SIG-M5 treated with dmso at 0.1 percent for 504 hours (cell line): ENCODE measurements at regions not wholly inside any gene's neighbourhood (a gene's known extent, or its start where the extent isn't known, plus 50 kb on each side); places are given as distances from the start of the nearest gene placed in this dataset.
"Not testable (repeated sequence)": the region's sequence is repeated elsewhere in the genome, so short reads cannot be mapped to it uniquely, and the experiment has no call there.

Source experiments
- DNase-seq: peaks from one replicate; lab custom pipeline; 2025; ENCODE audit not compliant: unreplicated experiment; lab: John Stamatoyannopoulos, UW

DNA sequence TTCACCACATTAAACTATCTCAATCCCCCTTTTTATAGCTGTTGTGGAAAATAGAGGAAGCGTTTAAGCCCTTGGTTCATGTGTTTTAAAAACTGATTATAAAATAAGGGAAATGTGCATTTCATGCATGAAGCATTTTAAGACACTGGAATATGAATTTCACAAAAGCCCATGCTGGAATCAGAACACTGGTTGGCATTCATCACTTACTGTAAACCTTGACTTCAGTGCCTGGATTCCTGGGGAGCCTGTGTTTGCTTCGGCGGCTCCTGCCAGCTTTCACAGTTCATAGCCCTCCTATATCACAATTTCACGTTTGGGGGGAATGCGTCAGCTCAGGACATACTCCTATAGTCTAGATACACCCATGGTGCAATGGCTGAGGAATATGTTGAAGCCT is 336.9 kb downstream of the INSIG2 start:
- no peak for DNase-seq

DNA sequence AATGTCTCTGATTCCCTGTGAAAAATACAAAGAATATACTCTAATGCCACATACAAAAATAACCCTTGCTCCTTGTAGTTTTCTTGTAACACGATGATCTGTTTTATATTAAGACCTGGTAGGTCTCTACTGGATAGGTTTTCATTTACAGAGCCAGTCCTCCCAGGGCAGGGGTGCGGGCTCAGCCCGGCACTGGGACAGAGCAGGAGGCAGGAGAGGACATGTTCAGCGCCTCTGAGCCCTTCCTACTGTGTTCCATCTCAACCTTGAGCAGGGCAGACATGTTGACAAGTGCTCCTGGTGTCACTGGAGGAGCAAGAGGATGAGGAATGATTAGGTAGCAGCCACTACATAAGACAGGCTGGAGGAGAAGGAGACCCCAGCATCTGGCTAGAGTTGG is 335.5 kb downstream of the INSIG2 start:
- DNase-seq = no peak

DNA sequence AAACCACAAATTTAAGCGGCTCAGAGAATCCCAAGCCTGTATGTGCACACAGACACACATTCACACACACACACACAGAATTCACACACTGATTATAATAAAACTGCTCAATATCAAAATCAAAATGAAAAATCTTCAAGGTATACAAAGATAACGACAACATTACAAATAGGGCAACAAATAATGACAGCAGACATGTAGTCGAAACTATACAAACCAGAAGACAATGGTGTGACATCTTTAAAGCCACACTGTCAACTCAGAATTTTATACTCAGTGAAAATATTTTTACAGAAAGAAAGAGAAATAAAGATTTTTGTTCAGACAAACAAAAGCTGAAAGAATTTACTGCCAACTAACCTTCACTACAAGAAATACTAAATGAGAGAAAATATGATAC is 333.4 kb downstream of the INSIG2 start:
- DNase-seq = no peak

DNA sequence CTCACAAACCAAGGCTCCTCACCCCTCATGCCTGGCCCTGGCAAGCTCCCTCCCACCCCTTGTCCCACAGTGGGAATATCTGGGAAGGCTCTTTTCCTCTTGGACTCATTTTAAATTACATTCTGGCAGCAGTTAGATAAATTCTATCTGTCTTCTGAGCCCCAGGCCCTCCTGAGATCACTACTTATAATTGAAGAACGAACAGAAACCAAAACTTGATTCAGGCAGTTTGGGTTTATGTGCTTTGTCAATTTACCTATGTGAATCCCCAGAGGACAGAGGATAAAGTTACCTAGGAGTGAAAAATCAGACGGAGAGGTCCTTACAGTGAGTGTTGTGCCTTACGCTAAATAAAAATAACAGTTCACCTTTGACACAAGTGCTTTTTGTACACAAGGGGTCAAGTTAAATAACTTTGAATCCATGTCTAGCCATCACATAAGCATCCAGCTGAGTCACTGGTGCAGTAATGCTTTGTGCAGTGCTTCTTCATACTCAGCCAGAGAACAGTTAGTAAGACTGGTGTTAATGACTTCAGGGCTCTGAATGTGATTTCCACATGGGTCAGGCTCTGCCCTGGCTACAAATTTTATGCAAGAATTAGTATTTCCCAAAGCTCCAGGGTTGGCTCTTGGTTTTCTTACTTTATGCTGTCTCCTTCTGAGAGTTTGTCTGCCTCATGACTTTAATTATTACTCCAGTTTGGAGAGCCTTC is 329.3 kb downstream of the INSIG2 start:
- no peak for DNase-seq

DNA sequence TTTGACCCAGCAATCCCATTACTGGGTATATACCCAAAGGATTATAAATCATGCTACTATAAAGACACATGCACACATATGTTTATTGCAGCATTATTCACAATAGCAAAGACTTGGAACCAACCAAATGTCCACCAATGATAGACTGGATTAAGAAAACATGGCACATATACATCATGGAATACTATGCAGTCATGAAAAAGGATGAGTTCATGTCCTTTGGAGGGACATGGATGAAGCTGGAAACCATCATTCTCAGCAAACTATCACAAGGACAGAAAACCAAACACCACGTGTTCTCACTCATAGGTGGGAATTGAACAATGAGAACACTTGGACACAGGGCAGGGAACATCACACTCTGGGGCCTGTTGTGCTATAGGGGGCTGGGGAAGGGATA is 326.9 kb downstream of the INSIG2 start:
- not testable (repeated sequence) for DNase-seq

DNA sequence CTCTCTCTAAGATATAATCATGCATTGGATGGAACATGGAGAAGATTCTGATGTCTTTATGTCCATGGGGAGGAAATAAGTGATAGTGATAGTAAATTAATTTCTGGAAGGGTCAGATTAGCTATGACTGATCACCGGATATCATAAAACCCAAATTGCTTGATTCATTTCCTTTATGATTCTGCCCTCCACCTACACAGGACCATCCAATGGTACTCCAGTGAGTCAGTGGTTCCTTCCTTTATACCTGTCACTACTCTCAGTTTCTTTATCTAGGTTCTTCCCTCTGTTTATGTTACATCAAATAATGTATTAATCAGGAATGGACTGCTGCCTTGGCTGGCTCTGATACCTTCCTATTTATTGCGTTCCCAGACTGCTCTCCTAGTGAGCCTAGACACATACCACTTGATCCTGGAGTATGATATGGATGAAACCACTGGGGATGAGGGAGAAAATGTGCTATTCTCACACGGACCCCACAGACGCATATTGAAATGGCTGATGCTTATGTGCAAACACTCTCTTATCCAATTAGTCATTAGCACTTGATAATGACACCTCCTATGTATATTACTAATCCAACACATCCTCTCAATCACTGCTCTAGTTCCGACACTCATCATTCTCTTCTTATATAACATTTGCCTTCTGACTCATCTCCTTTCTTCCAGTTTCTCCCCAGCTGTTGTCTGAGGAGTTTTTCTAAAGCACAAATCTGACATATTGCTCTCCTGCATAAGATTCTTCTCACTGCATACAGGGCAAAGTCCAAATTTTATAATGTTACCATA is 315.6 kb downstream of the INSIG2 start:
- DNase-seq = no peak

DNA sequence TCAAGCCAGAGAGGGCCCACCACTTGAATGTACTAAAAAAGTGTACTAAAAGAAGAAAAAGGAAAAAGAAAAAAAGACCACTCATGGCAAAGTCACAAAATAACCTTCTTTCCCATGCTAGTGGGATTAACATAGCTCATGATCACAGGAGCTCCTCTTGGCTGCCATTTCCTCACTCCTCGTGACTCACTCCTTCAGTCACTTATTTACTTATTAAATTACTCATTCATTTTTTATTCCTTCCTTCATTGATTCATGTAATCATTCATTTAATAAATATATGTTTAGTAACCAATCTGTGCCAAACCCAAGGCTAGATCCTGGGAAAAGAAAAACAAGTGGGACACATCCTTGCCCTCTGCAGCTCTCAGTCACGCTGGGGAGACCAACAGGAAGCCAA is 300.5 kb downstream of the INSIG2 start:
- DNase-seq = no peak

DNA sequence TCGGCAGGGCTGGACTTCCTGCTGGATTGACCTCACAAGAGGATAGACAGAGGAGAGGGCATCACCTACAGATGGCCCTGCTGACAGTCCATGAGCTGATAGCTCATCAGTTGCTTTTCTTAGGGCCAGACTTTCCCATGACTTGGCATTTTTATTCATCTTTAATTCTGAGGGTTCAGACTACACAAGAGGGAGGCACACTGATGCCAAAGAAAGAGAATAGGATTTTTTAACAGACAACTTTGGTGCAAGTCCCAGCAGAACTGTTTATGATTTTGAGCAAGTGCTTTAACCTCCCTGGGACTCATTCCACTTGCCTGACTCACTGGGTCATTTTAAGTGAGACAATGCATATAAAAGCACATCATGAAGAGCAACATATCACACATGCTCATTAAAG is 299.2 kb downstream of the INSIG2 start:
- no peak for DNase-seq

DNA sequence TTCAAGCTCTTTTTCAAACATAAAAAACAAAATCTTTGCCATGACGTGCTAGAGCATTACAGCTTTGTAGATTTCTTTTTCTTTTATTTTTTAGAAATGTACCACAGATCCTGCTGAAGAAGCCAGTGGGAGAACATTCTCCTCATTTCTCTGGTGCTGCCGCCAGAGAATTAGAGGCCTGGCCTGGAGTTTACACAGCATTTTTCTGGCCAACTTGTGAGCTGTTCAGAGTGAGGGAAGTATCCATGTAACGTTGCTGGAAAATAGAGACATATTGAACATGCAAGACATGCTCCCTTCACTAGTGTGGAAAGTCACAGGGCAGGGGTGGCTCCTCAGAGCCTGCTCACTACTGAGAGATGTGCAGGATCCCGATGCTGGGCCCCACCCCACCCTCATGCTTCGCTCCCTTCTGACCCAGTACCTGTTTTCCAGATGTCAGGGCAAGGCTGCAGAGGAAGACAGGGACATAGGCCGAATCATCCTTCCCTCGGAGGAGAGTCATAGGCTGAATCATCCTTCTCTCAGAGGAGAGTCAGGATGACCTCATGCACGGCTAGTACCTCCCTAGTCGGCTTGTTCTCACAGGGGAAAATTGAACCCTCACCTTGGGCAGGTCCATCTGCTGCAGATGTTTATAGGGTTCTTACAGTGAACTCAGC is 298.5 kb downstream of the INSIG2 start:
- no peak for DNase-seq

DNA sequence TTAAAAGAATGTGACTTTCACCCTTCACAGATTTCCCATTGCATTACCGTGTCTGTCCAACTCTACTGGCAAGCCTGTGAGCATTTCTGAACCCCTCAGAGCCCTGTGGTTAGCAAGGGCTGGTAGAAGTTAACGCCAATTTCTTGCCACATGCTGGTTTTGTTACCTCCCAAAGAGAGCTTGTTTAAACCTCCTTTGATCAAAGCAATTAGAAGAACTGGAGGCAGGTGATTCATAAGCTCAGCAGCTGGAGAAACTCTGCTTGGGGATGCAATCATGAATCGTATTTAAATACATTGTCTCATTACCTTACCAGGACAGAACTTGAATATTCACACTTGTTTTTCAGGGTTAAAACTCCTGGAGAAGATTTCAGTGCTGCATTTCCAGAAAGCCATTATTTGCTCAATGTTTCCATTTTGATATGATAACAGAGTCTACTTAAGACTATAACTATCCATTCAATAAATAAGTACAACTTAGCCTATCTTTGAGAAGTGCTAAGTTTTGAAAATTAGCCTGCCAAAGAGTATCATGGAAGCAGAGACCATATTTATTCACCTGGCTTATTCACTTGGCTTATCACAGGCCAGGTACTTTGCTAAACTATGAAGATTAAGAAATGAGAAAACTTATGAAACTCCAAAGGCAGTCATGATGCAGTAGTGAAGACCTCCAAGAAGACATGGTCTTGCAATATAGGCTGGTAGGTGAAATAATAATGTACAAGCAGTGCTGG is 292.8 kb downstream of the INSIG2 start:
- DNase-seq = no peak

DNA sequence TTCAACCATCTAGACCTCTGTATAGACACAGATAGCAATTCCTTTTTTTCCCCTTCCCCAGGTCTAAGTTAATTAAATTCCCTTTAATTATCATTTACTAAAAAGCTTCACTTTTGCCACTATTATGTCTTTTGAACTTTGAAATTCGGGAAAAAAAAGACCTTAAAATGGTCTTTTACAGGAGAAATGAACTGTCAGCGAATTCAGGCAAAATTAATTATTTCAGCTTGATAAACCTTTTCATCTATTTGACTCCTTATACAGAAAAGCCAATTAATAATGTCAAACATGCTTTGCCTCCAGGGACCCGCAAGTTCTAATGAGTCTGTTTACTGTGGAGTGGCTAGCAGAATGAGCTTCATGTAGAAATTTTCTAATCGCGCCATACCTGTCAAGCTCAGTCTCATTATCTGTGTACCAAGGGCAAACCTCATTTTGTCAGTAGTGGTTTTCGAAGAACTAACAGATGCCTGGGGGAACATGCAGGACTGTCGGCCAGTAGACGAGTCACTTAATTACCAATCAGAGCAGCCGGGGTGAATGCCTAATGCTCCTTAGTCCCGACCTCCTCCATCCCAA is 287.7 kb downstream of the INSIG2 start:
- DNase-seq = no peak

DNA sequence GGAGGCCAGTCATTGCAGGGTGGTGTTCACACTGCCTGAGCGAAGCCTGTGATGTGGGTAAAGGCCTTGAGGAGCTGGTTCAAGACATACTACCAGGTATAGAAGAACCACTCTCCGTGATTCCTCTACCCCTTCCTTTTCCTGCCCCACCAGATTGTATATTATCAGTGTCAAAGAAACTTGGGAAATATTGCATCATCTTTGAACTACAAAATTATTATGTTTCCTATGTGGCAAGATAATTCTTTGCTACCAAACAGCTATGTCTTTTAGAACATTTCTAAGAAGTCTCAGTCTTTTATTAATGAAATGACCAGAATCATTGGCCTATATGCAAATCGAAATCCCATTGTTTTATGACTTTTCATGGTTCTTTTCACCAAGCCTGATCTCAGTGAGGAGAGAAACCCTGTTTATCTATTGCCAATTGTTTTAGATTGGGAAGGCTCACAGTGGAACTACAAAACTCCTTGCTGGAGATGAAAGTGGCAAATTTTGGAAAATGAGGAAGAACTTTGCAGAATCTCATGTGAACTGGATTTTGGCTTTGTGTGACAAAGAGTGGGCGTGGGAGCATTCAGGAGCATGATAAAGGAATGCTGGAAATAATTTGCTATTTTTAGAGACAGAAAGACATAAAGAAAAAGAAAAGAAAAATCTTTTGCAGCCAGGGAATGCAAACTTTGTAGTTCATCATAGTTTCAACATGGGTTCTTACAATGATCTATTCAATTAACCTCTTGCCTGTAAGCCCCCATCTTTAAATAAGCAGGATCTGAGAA is 286.9 kb downstream of the INSIG2 start:
- no peak for DNase-seq

DNA sequence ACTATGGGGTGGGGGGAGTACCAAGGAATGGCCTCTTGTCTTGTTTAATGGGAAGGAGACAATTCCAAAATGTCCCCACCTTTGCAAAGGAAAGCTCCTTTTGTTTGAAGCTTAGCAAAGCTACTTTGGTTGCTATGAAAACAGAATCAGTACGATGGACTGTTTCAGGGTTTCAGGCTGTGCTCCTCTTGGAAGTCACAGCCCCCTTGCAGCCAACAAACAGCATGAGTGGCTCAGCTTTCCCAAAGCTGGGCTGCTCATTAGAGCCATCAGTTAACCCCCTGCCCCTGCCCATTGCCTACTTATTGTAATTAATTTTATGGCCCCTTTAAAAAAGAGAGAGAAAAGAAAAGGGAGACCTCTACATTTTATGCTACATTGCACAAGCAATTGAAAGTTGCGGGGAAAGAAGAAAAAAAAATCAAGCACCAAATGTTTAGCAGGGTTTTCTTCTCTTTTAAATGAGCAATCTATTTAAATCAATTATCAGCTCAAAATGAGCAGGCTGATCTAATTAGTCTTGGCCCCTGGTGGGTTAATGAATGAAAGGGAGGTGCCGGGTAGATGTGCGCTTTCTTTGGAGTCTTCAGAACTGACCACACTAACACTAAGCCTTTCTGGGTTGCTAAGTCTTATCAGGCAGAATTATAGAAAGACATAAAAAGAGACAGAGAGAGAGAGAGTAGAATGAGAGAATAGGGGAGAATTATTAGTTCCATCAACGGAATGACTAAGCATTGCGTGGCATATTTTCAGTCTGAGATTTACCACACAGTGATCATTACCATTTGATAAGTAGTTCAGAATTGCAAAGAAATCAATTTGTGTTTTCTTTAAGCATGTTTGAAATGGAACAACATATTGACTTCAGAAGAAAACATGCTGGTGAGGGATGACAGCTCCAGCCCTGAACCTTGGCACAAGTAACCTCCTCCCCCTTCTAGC is 284.9 kb downstream of the INSIG2 start:
- no peak for DNase-seq

DNA sequence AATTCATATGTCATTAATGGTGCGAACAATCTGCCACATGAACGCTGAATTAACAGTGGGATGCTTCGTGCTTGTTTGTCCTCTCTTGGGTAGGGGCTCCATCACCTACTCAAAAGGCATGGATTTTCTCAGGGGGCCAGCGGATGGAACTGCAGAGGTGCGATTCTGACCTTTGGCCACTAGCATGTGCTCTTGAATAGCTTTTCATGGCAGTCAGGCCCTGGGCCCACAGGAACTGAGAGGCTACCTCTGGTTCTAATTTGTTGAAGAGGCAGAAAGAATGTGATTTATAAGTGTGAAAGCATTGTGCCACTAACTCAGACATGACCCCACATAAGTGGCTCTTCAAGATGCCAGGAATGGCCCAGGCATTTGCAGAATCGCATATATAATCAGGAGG is 283.2 kb downstream of the INSIG2 start:
- peak; percentile 11 for DNase-seq

DNA sequence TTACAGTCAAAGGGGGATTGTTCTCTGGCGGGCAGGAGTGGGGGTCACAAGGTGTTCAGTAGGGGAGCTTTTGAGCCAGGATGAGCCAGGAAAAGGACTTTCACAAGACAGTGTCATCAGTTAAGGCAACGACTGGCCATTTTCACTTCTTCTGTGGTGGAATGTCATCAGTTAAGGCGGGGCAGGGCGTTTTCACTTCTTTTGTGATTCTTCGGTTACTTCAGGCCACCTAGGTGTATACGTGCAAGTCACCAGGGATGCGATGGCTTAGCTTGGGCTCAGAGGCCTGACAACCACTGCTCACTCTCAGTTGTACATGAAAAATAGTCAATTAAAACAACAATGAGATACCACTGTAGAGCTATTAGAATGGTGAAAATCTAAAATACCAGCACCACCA is 281.2 kb downstream of the INSIG2 start:
- not testable (repeated sequence) for DNase-seq

DNA sequence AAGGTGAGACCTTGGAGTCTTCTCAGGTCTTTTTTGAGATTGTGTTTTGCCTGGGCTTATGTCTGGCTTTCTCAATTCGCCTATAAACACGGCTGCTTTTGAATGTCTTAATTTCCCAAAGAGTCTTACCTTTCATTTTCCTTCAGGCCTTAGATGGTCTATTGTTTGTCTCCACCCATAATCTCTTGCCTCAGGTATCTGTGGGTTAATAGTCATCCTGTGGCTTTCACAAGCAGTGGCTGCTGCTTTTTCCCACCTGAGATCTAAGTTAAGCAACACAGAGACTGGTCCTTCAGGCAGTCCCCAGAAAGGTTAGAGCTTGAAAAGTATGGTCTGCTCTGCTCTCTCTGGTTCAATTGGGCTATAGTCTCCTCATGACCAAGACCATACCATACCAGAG is 275.3 kb downstream of the INSIG2 start:
- no peak for DNase-seq

DNA sequence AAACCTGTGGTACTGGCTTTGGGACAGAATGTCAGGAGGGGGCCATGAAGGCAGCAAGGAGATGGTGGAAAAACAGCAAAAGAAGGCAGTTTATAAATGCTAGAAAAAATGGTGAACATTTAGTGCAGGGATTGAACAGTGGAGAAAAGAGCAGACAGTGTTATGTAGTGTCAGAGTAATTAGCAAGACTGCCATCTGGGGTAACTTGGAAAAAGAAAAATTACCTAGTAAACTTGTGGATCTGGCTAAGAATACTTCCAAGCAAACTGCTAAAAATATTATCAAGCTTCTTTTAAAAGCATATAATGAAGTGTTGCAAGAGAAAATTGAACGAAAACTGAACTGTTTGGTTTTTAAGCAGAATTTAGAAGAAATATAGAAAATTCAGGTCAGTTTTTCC is 267.8 kb downstream of the INSIG2 start:
- no peak for DNase-seq

DNA sequence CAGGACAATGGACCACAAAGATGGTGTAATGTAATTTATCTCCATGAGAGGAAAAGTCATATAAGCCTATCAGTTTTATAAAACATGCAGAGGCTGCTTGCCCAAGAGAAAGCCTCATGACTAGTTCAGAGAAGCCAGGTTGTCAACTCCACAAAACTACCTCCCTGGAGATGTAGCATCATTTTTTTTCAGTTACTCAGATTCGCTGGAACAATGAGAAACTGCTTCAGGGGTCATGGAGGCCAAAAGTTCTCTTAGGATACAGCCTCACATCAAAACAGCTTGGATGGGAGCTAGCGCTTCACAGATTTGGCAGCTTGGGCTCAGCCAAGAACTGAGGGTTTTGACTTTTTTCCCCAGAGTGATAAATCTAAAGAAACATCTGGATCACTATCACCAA is 263.5 kb downstream of the INSIG2 start:
- DNase-seq = no peak

DNA sequence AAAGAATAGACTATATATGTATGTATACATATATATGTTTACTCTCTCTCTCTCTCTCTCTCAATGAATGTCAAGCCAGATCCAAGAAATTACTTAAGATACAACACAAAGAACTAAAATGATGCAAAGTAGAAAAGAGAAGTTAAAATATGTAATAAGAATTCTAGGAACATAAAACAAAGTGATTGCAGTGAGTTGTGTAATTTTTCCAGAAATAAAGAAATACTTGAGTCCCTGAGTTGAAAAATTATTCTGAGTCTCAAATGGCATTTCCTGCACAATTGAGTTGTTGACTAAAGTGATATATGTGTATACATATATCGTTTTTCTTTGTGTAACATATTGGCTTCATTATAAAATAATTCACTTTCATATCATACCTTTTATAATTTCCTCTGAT is 262.4 kb downstream of the INSIG2 start:
- no peak for DNase-seq
